ENCODE measurements at regions not wholly inside any gene's neighbourhood (a gene's known extent, or its start where the extent isn't known, plus 50 kb on each side); places are given as distances from the start of the nearest gene placed in this dataset.

- TF ChIP-seq POLR2AphosphoS5 (IDR thresholded peaks at IDR 0.05) (no peak), EP300 (IDR thresholded peaks at IDR 0.05) (no peak), POLR2A (IDR thresholded peaks at IDR 0.05; ENCODE audit: low read depth) (no peak)
- TF ChIP-seq, protein P1, sequence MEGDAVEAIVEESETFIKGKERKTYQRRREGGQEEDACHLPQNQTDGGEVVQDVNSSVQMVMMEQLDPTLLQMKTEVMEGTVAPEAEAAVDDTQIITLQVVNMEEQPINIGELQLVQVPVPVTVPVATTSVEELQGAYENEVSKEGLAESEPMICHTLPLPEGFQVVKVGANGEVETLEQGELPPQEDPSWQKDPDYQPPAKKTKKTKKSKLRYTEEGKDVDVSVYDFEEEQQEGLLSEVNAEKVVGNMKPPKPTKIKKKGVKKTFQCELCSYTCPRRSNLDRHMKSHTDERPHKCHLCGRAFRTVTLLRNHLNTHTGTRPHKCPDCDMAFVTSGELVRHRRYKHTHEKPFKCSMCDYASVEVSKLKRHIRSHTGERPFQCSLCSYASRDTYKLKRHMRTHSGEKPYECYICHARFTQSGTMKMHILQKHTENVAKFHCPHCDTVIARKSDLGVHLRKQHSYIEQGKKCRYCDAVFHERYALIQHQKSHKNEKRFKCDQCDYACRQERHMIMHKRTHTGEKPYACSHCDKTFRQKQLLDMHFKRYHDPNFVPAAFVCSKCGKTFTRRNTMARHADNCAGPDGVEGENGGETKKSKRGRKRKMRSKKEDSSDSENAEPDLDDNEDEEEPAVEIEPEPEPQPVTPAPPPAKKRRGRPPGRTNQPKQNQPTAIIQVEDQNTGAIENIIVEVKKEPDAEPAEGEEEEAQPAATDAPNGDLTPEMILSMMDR (IDR thresholded peaks at IDR 0.05), result no peak
- DNase-seq (ENCODE audit: extremely low spot score), result no peak
- Histone ChIP-seq H3K4me1 (peaks cover 0 to 6% (median 2%) of the 10 kb centered on the region in 4 donors), H3K36me3 (no peaks in the 10 kb centered on the region), H3K4me3 (no peak overlapping the region), H3K27me3 (peaks cover 0 to 3% (median 0%) of the 10 kb centered on the region in 4 donors), H3K9me3 (no peaks in the 10 kb centered on the region), H3K27ac (replicated peaks in 1 of 4) (no peak overlapping the region)
- intact Hi-C loops (cut with DNase I), result no loop called here
Measured at GRCh38 chr6:100283285-100283684, 181.4 kb downstream of the SIM1 start.

DNA sequence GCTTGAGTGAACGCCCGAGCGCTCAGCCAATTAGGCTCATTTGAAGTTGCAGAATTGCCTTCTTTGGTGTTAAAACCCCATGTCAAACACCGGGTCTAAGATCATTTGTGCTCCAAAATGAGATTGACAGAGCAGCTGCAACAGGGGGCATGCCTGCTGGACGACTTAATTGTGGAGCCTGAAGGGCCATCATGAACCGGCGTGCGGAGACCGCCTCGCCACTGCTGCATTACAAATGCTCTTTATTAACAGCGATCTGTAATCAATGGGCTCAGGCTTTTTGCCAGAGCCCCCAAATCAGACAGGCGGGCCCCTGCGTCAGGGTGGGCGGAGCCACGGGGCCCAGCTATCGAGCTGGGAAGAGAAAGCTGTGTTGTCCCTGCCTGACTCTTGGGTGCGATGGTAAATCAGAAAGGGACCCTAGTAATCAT, 183.2 kb downstream of the SIM1 start:
- no peaks in the 10 kb centered on the region for H3K9me3 ChIP-seq
- no peaks in the 10 kb centered on the region for H3K36me3 ChIP-seq
- peaks cover 0 to 6% (median 2%) of the 10 kb centered on the region in 4 donors for H3K4me1 ChIP-seq
- peaks cover 0 to 3% (median 0%) of the 10 kb centered on the region in 4 donors for H3K27me3 ChIP-seq
- TF ChIP-seq POLR2A (IDR thresholded peaks at IDR 0.05; ENCODE audit: low read depth) (no peak), POLR2AphosphoS5 (IDR thresholded peaks at IDR 0.05) (no peak), EP300 (IDR thresholded peaks at IDR 0.05) (no peak)
- TF ChIP-seq, protein P1 (IDR thresholded peaks at IDR 0.05), result no peak
- no peak for DNase-seq (ENCODE audit: extremely low spot score)
- WGBS, result 18% methylated on average over 17 of the region's 17 CpGs
- H3K4me3 ChIP-seq, result peak overlapping the region in 3 of 4 donors; percentile 23 to 42 (median 26)
- intact Hi-C loops (cut with DNase I), result no loop called here
- no peak overlapping the region for H3K27ac ChIP-seq (replicated peaks in 1 of 4)

- TF ChIP-seq POLR2A (IDR thresholded peaks at IDR 0.05; ENCODE audit: low read depth) (no peak), EP300 (IDR thresholded peaks at IDR 0.05) (no peak), POLR2AphosphoS5 (IDR thresholded peaks at IDR 0.05) (no peak)
- TF ChIP-seq, protein P1 (IDR thresholded peaks at IDR 0.05), result no peak
- DNase-seq (ENCODE audit: extremely low spot score), result no peak
- intact Hi-C loops (cut with DNase I), result no loop called here
- H3K36me3 ChIP-seq, result no peaks in the 10 kb centered on the region
- 84% methylated on average over 3 of the region's 3 CpGs for WGBS
- H3K4me3 ChIP-seq, result no peak overlapping the region
- H3K27me3 ChIP-seq, result peaks cover 0 to under 1% (median 0%) of the 10 kb centered on the region in 4 donors
- H3K4me1 ChIP-seq, result peaks cover 0 to 3% (median under 1%) of the 10 kb centered on the region in 4 donors
- no peak overlapping the region for H3K27ac ChIP-seq (replicated peaks in 1 of 4)
- no peaks in the 10 kb centered on the region for H3K9me3 ChIP-seq
Measured at GRCh38 chr6:100276311-100277057, 188.2 kb downstream of the SIM1 start.

GRCh38 chr6:100274147-100274546, 190.6 kb downstream of the SIM1 start:
- TF ChIP-seq POLR2A (IDR thresholded peaks at IDR 0.05; ENCODE audit: low read depth), result no peak
- no peak for TF ChIP-seq EP300 (IDR thresholded peaks at IDR 0.05)
- TF ChIP-seq, protein P1 (IDR thresholded peaks at IDR 0.05), result no peak
- TF ChIP-seq POLR2AphosphoS5 (IDR thresholded peaks at IDR 0.05), result no peak
- 87% methylated on average over 1 of the region's 1 CpG for whole genome bisulfite sequencing

More at GRCh38 chr6:100274147-100274546, 190.6 kb downstream of the SIM1 start:
- intact Hi-C loops (cut with DNase I), result no loop called here
- no peak overlapping the region for H3K27ac ChIP-seq (replicated peaks in 1 of 4)
- no peaks in the 10 kb centered on the region for H3K4me1 ChIP-seq
- H3K36me3 ChIP-seq, result no peaks in the 10 kb centered on the region
- no peaks in the 10 kb centered on the region for H3K27me3 ChIP-seq
- H3K9me3 ChIP-seq, result no peaks in the 10 kb centered on the region
- no peak for DNase-seq (ENCODE audit: extremely low spot score)
- H3K4me3 ChIP-seq, result no peak overlapping the region

Measured in esophagus muscularis mucosa (tissue), 4 donors.